WTC11 (cell line): ENCODE measurements at regions not wholly inside any gene's neighbourhood (a gene's known extent, or its start where the extent isn't known, plus 50 kb on each side); places are given as distances from the start of the nearest gene placed in this dataset.

ENCODE experiments used
- ATAC-seq: fragments of 200-7000 bp; cut with Tn5 transposase; 2 replicates; pipeline ENCODE4 v1.10.0; 2021; ENCODE audit warnings: mild to moderate bottlenecking, moderate library complexity
- CTCF ChIA-PET: fragments of 300-600 bp; sonication (Branson Sonifier 250); formaldehyde crosslinking; loops from one replicate; lab custom pipeline; 2021; ENCODE audit warnings: antibody characterized with exemption; lab: Charles Lee
- POLR2A ChIA-PET: fragments of 350-600 bp; sonication (Branson Sonifier 250); formaldehyde crosslinking; loops from one replicate; lab custom pipeline; 2021; ENCODE audit warnings: antibody characterized with exemption; lab: Charles Lee
- DNase-seq: peaks from one replicate; pipeline ENCODE4 v3.0.0; 2021; ENCODE audit warnings: low spot score
- H3K27ac Mint-ChIP-seq: 2 replicates; pipeline ENCODE4 v1.8.0; 2021; ENCODE audit warnings: mixed read lengths
- H3K27me3 Mint-ChIP-seq: 2 replicates; pipeline ENCODE4 v1.8.0; 2021; ENCODE audit warnings: low read depth, mild to moderate bottlenecking, moderate library complexity, mixed read lengths
- H3K36me3 Mint-ChIP-seq: 2 replicates; pipeline ENCODE4 v1.8.0; 2021; ENCODE audit warnings: mixed read lengths
- H3K4me1 Mint-ChIP-seq: 2 replicates; pipeline ENCODE4 v1.8.0; 2022; ENCODE audit warnings: mixed read lengths
- H3K4me3 Mint-ChIP-seq: 2 replicates; pipeline ENCODE4 v1.8.0; 2021; ENCODE audit warnings: mild to moderate bottlenecking, moderate library complexity, mixed read lengths
- H3K9me3 Mint-ChIP-seq: 2 replicates; pipeline ENCODE4 v1.8.0; 2021; ENCODE audit warnings: mixed read lengths
- GTF2I ChIP-seq: fragments of 250-450 bp; sonication (Bioruptor Pico); conservative IDR thresholded peaks from 2 replicates; pipeline ENCODE4 v1.4.0; 2021; ENCODE audit warnings: mild to moderate bottlenecking
- IRF2 ChIP-seq: sonication (generic); formaldehyde crosslinking; IDR thresholded peaks from 2 replicates; pipeline ENCODE4 v1.8.0; 2022; ENCODE audit warnings: low read depth, missing genetic modification reagents, borderline replicate concordance
- KAT7 ChIP-seq: sonication (generic); formaldehyde crosslinking; IDR thresholded peaks from 2 replicates; pipeline ENCODE4 v1.8.1; 2023; ENCODE audit warnings: missing genetic modification reagents, mild to moderate bottlenecking, borderline replicate concordance
- MXD4 ChIP-seq: fragments of 250-450 bp; sonication (Bioruptor Pico); IDR thresholded peaks from 2 replicates; pipeline ENCODE4 v1.8.0; 2021; ENCODE audit warnings: mild to moderate bottlenecking, moderate library complexity, borderline replicate concordance
- NR3C1 ChIP-seq: sonication (generic); formaldehyde crosslinking; conservative IDR thresholded peaks from 2 replicates; pipeline ENCODE4 v1.8.1; 2023; ENCODE audit warnings: low read depth, mild to moderate bottlenecking, missing genetic modification reagents
- SMAD3 ChIP-seq: sonication (generic); formaldehyde crosslinking; IDR thresholded peaks from 2 replicates; pipeline ENCODE4 v1.8.0; 2022; ENCODE audit warnings: missing genetic modification reagents, mild to moderate bottlenecking, borderline replicate concordance
- SOX15 ChIP-seq: fragments of 250-450 bp; sonication (Bioruptor Pico); IDR thresholded peaks from 2 replicates; pipeline ENCODE4 v1.9.0; 2021; ENCODE audit warnings: mild to moderate bottlenecking
- ZBTB21 ChIP-seq: sonication (generic); formaldehyde crosslinking; IDR thresholded peaks from 2 replicates; pipeline ENCODE4 v1.8.1; 2023; ENCODE audit warnings: mild to moderate bottlenecking, missing genetic modification reagents, borderline replicate concordance
- TF ChIP-seq, protein P1 (sequence below): sonication (generic); formaldehyde crosslinking; IDR thresholded peaks from 2 replicates; pipeline ENCODE4 v1.8.1; 2023; ENCODE audit warnings: mild to moderate bottlenecking, moderate library complexity, missing genetic modification reagents
- TF ChIP-seq, protein P2 (sequence below): sonication (generic); formaldehyde crosslinking; IDR thresholded peaks from 2 replicates; pipeline ENCODE4 v1.8.0; 2022; ENCODE audit warnings: mild to moderate bottlenecking, missing genetic modification reagents
- TF ChIP-seq, protein P3 (sequence below): fragments of 250-450 bp; sonication (Bioruptor Pico); conservative IDR thresholded peaks from 2 replicates; pipeline ENCODE4 v1.9.0; 2021; ENCODE audit warnings: mild to moderate bottlenecking
- TF ChIP-seq, protein P4 (sequence below): sonication (generic); formaldehyde crosslinking; IDR thresholded peaks from 2 replicates; pipeline ENCODE4 v1.8.0; 2023; ENCODE audit warnings: mild to moderate bottlenecking, missing genetic modification reagents
- TF ChIP-seq, protein P5 (sequence below): sonication (generic); formaldehyde crosslinking; IDR thresholded peaks from 2 replicates; pipeline ENCODE4 v1.8.0; 2022; ENCODE audit warnings: mild to moderate bottlenecking, missing genetic modification reagents
- TF ChIP-seq, protein P6 (sequence below): sonication (generic); formaldehyde crosslinking; IDR thresholded peaks from 2 replicates; pipeline ENCODE4 v1.8.1; 2022; ENCODE audit warnings: mild to moderate bottlenecking, moderate library complexity, missing genetic modification reagents
- TF ChIP-seq, protein P7 (sequence below): sonication (generic); formaldehyde crosslinking; IDR thresholded peaks from 2 replicates; pipeline ENCODE4 v1.8.1; 2022; ENCODE audit warnings: low read depth, mild to moderate bottlenecking, moderate library complexity, missing genetic modification reagents, borderline replicate concordance
- TF ChIP-seq, protein P8 (sequence below): sonication (generic); formaldehyde crosslinking; IDR thresholded peaks from 2 replicates; pipeline ENCODE4 v1.8.0; 2023; ENCODE audit warnings: missing genetic modification reagents, mild to moderate bottlenecking, borderline replicate concordance

DNA sequence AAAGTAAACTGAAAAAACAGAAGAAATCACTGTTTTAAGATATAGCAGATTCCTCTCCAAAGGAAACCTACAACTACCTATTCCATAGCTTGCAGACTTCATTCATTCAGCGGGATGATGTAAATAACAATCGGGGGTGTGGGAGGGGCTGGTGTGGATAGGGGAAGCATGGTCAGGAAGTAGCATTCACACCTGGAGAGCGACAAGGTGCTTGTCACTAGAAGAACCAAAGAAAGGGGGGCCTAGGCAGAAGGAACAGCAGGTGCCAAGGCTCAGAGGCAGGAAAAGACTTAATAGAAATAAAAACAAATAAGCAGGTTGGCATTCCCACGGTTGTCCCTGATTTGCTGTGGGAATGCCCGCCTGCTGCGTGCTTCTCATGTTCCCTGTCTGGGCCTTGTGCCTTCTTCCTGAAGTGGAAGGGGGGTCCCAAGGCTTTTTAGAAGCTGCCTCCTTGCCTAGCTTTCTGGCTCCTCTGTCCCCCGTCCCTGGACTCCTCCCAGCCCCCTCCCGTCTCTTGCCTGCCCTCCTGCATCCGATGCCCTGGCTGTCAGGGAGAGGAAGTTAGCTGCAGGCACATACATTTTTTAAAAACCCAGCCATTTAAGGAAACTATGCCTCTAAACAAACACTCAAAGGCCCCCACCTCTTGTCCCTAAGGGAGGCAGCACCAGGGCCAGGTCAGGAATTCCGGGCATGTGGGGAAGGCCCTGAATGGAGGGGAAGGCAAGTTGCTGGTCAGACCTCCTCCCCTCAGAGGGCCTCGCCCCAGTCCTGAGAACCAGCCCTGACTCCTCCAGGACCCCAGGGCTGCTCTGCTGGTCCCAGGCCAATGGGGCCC is 54.7 kb upstream of the PRDM11 start (continued):
- TF ChIP-seq, protein P1, sequence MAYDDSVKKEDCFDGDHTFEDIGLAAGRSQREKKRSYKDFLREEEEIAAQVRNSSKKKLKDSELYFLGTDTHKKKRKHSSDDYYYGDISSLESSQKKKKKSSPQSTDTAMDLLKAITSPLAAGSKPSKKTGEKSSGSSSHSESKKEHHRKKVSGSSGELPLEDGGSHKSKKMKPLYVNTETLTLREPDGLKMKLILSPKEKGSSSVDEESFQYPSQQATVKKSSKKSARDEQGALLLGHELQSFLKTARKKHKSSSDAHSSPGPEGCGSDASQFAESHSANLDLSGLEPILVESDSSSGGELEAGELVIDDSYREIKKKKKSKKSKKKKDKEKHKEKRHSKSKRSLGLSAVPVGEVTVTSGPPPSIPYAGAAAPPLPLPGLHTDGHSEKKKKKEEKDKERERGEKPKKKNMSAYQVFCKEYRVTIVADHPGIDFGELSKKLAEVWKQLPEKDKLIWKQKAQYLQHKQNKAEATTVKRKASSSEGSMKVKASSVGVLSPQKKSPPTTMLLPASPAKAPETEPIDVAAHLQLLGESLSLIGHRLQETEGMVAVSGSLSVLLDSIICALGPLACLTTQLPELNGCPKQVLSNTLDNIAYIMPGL = no peak
- TF ChIP-seq, protein P2, sequence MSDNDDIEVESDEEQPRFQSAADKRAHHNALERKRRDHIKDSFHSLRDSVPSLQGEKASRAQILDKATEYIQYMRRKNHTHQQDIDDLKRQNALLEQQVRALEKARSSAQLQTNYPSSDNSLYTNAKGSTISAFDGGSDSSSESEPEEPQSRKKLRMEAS (CRISPR knock-in tag) = no peak
- TF ChIP-seq, protein P3, sequence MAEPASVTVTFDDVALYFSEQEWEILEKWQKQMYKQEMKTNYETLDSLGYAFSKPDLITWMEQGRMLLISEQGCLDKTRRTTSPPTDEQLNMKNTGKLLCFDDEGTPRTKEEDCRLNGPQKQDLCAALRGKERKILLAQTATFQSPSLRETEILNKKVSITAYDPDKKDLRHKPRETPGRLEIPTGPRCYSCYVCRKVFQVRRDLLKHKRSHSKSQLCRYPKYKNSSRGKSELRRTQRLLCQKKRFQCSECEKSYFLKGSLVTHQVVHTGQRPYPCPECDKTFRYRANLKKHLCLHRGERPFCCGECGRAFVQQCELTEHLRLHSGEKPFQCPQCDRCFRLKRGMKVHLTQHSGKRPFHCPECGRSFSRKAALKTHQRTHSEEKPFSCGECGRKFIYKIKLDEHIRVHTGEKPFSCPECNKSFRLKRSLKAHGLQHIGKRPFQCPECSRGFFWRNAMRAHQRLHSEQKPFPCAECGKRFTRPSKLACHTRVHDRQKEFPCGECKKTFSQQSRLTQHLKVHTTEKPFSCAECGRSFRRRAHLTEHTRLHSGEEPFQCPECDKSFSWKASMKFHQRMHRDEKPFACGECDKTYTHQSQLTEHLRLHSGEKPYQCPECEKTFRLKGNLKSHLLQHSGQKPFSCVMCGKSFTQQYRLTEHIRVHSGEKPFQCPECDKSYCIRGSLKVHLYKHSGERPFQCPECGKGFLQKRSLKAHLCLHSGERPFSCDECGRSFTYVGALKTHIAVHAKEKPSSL (CRISPR knock-in tag) = no peak
- TF ChIP-seq, protein P4, sequence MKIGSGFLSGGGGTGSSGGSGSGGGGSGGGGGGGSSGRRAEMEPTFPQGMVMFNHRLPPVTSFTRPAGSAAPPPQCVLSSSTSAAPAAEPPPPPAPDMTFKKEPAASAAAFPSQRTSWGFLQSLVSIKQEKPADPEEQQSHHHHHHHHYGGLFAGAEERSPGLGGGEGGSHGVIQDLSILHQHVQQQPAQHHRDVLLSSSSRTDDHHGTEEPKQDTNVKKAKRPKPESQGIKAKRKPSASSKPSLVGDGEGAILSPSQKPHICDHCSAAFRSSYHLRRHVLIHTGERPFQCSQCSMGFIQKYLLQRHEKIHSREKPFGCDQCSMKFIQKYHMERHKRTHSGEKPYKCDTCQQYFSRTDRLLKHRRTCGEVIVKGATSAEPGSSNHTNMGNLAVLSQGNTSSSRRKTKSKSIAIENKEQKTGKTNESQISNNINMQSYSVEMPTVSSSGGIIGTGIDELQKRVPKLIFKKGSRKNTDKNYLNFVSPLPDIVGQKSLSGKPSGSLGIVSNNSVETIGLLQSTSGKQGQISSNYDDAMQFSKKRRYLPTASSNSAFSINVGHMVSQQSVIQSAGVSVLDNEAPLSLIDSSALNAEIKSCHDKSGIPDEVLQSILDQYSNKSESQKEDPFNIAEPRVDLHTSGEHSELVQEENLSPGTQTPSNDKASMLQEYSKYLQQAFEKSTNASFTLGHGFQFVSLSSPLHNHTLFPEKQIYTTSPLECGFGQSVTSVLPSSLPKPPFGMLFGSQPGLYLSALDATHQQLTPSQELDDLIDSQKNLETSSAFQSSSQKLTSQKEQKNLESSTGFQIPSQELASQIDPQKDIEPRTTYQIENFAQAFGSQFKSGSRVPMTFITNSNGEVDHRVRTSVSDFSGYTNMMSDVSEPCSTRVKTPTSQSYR (CRISPR knock-in tag) = no peak
- TF ChIP-seq NR3C1 (CRISPR knock-in tag) = no peak
- TF ChIP-seq KAT7 (CRISPR knock-in tag) = no peak
- TF ChIP-seq SOX15 (CRISPR knock-in tag) = no peak
- no peak for TF ChIP-seq MXD4 (CRISPR knock-in tag)

DNA sequence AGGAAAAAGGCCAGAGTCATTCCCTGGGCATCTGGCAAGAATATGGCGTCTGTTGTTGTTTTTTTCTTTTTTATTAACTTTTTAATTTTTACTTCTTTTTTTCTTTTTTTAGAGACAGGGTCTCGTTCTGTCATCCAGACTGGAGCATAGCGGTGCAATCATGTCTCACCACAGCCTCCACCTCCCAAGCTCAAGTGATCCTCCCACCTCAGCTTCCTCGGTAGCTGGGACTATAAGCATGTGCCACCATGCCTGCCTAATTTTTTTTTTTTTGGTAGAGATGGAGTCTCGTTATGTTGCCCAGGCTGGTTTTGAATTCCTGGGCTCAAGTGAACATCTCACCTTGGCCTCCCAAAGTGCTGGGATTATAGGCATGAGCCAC is 54.0 kb upstream of the PRDM11 start:
- no peaks in the 10 kb centered on the region for H3K9me3 Mint-ChIP-seq
- H3K4me1 Mint-ChIP-seq = peaks cover 64% of the 10 kb centered on the region
- ATAC-seq = no peak
- POLR2A ChIA-PET = no interaction called here
- peak overlapping the region; percentile 92 for H3K27ac Mint-ChIP-seq
- DNase-seq = no peak
- no peaks in the 10 kb centered on the region for H3K36me3 Mint-ChIP-seq
- peaks cover 5% of the 10 kb centered on the region for H3K27me3 Mint-ChIP-seq
- CTCF ChIA-PET = interaction anchor here (0.6 to 7.6 kb wide), 12 partner anchors 9 to 849 kb away, joined by 3 to 68 read pairs (median 4); no protein-coding TSS in a partner anchor
- H3K4me3 Mint-ChIP-seq = no peak overlapping the region
- TF ChIP-seq, protein P5, sequence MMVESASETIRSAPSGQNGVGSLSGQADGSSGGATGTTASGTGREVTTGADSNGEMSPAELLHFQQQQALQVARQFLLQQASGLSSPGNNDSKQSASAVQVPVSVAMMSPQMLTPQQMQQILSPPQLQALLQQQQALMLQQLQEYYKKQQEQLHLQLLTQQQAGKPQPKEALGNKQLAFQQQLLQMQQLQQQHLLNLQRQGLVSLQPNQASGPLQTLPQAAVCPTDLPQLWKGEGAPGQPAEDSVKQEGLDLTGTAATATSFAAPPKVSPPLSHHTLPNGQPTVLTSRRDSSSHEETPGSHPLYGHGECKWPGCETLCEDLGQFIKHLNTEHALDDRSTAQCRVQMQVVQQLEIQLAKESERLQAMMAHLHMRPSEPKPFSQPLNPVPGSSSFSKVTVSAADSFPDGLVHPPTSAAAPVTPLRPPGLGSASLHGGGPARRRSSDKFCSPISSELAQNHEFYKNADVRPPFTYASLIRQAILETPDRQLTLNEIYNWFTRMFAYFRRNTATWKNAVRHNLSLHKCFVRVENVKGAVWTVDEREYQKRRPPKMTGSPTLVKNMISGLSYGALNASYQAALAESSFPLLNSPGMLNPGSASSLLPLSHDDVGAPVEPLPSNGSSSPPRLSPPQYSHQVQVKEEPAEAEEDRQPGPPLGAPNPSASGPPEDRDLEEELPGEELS = no peak
- TF ChIP-seq, protein P6, sequence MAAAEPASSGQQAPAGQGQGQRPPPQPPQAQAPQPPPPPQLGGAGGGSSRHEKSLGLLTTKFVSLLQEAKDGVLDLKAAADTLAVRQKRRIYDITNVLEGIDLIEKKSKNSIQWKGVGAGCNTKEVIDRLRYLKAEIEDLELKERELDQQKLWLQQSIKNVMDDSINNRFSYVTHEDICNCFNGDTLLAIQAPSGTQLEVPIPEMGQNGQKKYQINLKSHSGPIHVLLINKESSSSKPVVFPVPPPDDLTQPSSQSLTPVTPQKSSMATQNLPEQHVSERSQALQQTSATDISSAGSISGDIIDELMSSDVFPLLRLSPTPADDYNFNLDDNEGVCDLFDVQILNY (CRISPR knock-in tag) = no peak
- no peak for TF ChIP-seq SMAD3 (CRISPR knock-in tag)
- TF ChIP-seq IRF2 (CRISPR knock-in tag) = no peak
- TF ChIP-seq NR3C1 (CRISPR knock-in tag) = no peak
- TF ChIP-seq ZBTB21 (CRISPR knock-in tag) = no peak
- TF ChIP-seq GTF2I (CRISPR knock-in tag) = no peak
- TF ChIP-seq, protein P7, sequence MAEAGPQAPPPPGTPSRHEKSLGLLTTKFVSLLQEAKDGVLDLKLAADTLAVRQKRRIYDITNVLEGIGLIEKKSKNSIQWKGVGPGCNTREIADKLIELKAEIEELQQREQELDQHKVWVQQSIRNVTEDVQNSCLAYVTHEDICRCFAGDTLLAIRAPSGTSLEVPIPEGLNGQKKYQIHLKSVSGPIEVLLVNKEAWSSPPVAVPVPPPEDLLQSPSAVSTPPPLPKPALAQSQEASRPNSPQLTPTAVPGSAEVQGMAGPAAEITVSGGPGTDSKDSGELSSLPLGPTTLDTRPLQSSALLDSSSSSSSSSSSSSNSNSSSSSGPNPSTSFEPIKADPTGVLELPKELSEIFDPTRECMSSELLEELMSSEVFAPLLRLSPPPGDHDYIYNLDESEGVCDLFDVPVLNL (CRISPR knock-in tag) = no peak
- TF ChIP-seq, protein P8, sequence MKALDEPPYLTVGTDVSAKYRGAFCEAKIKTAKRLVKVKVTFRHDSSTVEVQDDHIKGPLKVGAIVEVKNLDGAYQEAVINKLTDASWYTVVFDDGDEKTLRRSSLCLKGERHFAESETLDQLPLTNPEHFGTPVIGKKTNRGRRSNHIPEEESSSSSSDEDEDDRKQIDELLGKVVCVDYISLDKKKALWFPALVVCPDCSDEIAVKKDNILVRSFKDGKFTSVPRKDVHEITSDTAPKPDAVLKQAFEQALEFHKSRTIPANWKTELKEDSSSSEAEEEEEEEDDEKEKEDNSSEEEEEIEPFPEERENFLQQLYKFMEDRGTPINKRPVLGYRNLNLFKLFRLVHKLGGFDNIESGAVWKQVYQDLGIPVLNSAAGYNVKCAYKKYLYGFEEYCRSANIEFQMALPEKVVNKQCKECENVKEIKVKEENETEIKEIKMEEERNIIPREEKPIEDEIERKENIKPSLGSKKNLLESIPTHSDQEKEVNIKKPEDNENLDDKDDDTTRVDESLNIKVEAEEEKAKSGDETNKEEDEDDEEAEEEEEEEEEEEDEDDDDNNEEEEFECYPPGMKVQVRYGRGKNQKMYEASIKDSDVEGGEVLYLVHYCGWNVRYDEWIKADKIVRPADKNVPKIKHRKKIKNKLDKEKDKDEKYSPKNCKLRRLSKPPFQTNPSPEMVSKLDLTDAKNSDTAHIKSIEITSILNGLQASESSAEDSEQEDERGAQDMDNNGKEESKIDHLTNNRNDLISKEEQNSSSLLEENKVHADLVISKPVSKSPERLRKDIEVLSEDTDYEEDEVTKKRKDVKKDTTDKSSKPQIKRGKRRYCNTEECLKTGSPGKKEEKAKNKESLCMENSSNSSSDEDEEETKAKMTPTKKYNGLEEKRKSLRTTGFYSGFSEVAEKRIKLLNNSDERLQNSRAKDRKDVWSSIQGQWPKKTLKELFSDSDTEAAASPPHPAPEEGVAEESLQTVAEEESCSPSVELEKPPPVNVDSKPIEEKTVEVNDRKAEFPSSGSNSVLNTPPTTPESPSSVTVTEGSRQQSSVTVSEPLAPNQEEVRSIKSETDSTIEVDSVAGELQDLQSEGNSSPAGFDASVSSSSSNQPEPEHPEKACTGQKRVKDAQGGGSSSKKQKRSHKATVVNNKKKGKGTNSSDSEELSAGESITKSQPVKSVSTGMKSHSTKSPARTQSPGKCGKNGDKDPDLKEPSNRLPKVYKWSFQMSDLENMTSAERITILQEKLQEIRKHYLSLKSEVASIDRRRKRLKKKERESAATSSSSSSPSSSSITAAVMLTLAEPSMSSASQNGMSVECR (CRISPR knock-in tag) = no peak
